GM20000 (cell line): ENCODE measurements at regions not wholly inside any gene's neighbourhood (a gene's known extent, or its start where the extent isn't known, plus 50 kb on each side); places are given as distances from the start of the nearest gene placed in this dataset.
"Not testable (repeated sequence)": the region's sequence is repeated elsewhere in the genome, so short reads cannot be mapped to it uniquely, and the experiment has no call there.

ENCODE experiments used
- DNase-seq: peaks from one replicate; pipeline ENCODE4 v3.0.0; 2012; ENCODE audit warnings: low spot score
- TF ChIP-seq, protein P1 (sequence below): IDR thresholded peaks from 2 replicates; pipeline ENCODE4 v1.5.1; 2012; ENCODE audit warnings: mild to moderate bottlenecking, control low read depth; ENCODE audit errors: extremely low read depth, missing control alignments

DNA sequence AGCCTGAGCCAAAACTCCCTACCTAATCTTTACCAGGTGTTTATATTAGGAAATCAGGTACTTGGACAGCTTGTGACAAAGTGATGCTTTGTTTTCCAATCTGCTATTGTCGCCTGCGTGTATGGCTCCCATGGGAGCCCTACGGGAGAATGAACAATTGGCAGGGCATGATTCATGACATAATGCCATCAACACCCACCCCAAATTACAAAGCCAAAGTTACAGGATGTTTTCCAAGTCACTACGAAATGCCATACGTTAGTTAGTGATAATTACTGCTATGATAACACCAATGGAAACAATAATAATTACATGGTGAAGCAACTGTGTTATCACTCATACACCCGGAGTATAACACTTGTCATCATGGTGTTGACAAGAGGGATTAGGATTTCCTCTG is 226.4 kb downstream of the FAM181B start:
- DNase-seq: no peak
- TF ChIP-seq, protein P1, sequence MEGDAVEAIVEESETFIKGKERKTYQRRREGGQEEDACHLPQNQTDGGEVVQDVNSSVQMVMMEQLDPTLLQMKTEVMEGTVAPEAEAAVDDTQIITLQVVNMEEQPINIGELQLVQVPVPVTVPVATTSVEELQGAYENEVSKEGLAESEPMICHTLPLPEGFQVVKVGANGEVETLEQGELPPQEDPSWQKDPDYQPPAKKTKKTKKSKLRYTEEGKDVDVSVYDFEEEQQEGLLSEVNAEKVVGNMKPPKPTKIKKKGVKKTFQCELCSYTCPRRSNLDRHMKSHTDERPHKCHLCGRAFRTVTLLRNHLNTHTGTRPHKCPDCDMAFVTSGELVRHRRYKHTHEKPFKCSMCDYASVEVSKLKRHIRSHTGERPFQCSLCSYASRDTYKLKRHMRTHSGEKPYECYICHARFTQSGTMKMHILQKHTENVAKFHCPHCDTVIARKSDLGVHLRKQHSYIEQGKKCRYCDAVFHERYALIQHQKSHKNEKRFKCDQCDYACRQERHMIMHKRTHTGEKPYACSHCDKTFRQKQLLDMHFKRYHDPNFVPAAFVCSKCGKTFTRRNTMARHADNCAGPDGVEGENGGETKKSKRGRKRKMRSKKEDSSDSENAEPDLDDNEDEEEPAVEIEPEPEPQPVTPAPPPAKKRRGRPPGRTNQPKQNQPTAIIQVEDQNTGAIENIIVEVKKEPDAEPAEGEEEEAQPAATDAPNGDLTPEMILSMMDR: no peak

- no peak for DNase-seq
- TF ChIP-seq, protein P1: no peak
These were observed 228.3 kb downstream of the FAM181B start for GRCh38 chr11:82505379-82505778.

DNA sequence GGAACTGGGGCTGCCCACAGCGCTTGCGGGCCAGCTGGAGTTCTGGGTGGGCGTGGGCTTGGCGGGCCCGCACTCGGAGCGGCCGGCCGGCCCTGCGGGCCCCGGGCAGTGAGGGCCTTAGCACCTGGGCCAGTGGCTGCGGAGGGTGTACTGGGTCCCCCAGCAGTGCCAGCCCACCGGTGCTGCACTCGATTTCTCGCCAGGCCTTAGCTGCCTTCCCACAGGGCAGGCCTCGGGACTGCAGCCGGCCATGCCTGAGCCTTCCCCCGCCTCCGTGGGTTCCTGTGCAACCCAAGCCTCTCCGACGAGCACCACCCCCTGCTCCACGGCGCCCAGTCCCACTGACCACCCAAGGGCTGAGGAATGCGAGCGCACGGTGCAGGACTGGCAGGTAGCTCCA is 232.5 kb downstream of the FAM181B start:
- DNase-seq: not testable (repeated sequence)

- TF ChIP-seq, protein P1: no peak
- no peak for DNase-seq
These were observed 238.7 kb downstream of the FAM181B start for GRCh38 chr11:82494988-82495432.

DNA sequence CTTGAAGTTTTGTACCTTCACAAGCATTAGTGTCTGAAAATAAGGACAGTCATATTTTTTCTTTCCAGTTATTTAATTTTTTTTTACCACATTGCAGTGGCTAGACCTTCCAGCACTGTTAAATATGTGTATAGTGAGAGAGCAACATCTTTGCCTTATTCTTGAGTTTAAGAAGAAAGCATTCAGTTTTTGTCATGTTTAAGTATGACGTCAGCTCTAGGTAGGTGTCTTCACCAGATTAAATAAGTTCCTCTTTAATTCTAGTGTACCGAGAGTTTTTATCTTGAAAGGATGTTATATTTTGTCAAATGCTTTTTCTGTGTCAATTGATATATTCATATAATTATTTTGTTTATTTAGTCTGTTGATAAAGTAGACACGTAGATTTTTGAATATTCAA is 258.8 kb downstream of the FAM181B start:
- DNase-seq: no peak
- TF ChIP-seq, protein P1: no peak

GRCh38 chr11:82465481-82465880 is 268.2 kb downstream of the FAM181B start:
- TF ChIP-seq, protein P1: no peak
- no peak for DNase-seq

GRCh38 chr11:82462608-82463242 is 270.9 kb downstream of the FAM181B start:
- no peak for DNase-seq
- TF ChIP-seq, protein P1: no peak

DNA sequence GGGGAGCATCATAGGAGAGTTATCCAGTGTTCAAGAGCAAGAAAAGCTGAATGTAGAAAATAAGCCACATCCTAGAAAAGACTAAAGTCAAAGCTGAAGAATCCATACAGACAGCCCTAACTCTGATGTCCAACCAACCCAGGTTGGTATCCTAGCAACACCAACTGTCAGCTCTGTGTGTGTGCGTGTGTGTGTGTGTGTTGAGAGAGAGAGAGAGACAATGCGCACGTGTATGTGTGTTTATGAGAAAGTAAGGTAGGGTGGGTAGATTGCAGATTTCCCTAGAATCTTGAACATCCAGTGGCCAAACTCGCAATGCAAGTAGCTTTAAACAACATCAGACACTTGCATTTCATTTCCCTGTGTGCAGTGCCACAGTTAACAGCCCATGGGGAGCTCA is 274.9 kb downstream of the FAM181B start:
- no peak for DNase-seq
- TF ChIP-seq, protein P1: no peak
